GM23338 (cell line): ENCODE measurements at regions not wholly inside any gene's neighbourhood (a gene's known extent, or its start where the extent isn't known, plus 50 kb on each side); places are given as distances from the start of the nearest gene placed in this dataset.

Source experiments
- ATAC-seq: fragments of 200-7000 bp; cut with Tn5 transposase; 3 replicates; pipeline ENCODE4 v1.9.1; 2020
- DNase-seq: peaks from one replicate; pipeline ENCODE4 v3.0.0-alpha.2; 2015; ENCODE audit warnings: low spot score
- H2AFZ ChIP-seq: fragments of 200-600 bp; sonication (generic); 2 replicates; pipeline ENCODE4 v1.8.0; 2016; ENCODE audit warnings: antibody characterized with exemption, mild to moderate bottlenecking, moderate library complexity
- H3F3A ChIP-seq: fragments of 200-600 bp; sonication (generic); replicated peaks from 2 replicates; pipeline ENCODE4 v1.8.0; 2017; ENCODE audit warnings: antibody characterized with exemption, mixed run types, low read depth
- H3K27ac ChIP-seq: fragments of 200-600 bp; sonication (generic); 2 replicates; pipeline ENCODE4 v1.6.1; 2016; ENCODE audit warnings: low read depth
- H3K27me3 ChIP-seq: fragments of 200-600 bp; sonication (generic); 2 replicates; pipeline ENCODE4 v1.8.0; 2016; ENCODE audit warnings: mild to moderate bottlenecking, mixed run types, moderate library complexity; ENCODE audit not compliant: insufficient read depth
- H3K36me3 ChIP-seq: fragments of 200-600 bp; sonication (generic); 2 replicates; pipeline ENCODE4 v1.8.0; 2016; ENCODE audit warnings: mild to moderate bottlenecking; ENCODE audit not compliant: insufficient read depth
- H3K4me1 ChIP-seq: fragments of 200-600 bp; sonication (generic); 2 replicates; pipeline ENCODE4 v1.8.0; 2016; ENCODE audit warnings: mild to moderate bottlenecking, moderate library complexity; ENCODE audit not compliant: insufficient read depth
- H3K4me2 ChIP-seq: fragments of 200-600 bp; sonication (generic); 2 replicates; pipeline ENCODE4 v1.7.1; 2017; ENCODE audit warnings: mixed run types
- H3K4me3 ChIP-seq: fragments of 200-600 bp; sonication (generic); 2 replicates; pipeline ENCODE4 v1.6.1; 2016; ENCODE audit warnings: mixed run types
- H3K79me2 ChIP-seq: fragments of 200-600 bp; sonication (generic); replicated peaks from 2 replicates; pipeline ENCODE4 v1.8.0; 2017; ENCODE audit warnings: mild to moderate bottlenecking; ENCODE audit not compliant: insufficient read depth
- H3K9me2 ChIP-seq: fragments of 200-600 bp; sonication (generic); 2 replicates; pipeline ENCODE4 v1.8.0; 2017; ENCODE audit not compliant: insufficient read depth
- H4K20me1 ChIP-seq: fragments of 200-600 bp; sonication (generic); replicated peaks from 2 replicates; pipeline ENCODE4 v1.8.0; 2017; ENCODE audit warnings: mild to moderate bottlenecking; ENCODE audit not compliant: insufficient read depth
- H3K27ac Mint-ChIP-seq: 2 replicates; pipeline ENCODE4 v1.8.0; 2020; ENCODE audit warnings: inconsistent platforms, mild to moderate bottlenecking, moderate library complexity, mixed read lengths
- H3K27me3 Mint-ChIP-seq: 3 replicates; pipeline ENCODE4 v1.8.0; 2022; ENCODE audit warnings: low read depth, mild to moderate bottlenecking, moderate library complexity, mixed read lengths, inconsistent platforms; ENCODE audit not compliant: insufficient read depth, poor library complexity
- H3K36me3 Mint-ChIP-seq: 3 replicates; pipeline ENCODE4 v1.8.0; 2021; ENCODE audit warnings: low read depth, mild to moderate bottlenecking, inconsistent platforms, moderate library complexity, mixed read lengths
- H3K4me1 Mint-ChIP-seq: 3 replicates; pipeline ENCODE4 v1.8.0; 2020; ENCODE audit warnings: mild to moderate bottlenecking, inconsistent platforms, mixed read lengths
- H3K4me3 Mint-ChIP-seq: 3 replicates; pipeline ENCODE4 v1.8.0; 2021; ENCODE audit warnings: moderate library complexity, mild to moderate bottlenecking, inconsistent platforms, mixed read lengths
- H3K9me3 Mint-ChIP-seq: 3 replicates; pipeline ENCODE4 v1.8.0; 2020; ENCODE audit warnings: moderate library complexity, mild to moderate bottlenecking, inconsistent platforms, mixed read lengths
- ETS1 ChIP-seq: IDR thresholded peaks from 2 replicates; pipeline ENCODE4 v1.6.1; 2016; ENCODE audit warnings: antibody characterized with exemption
- EZH2 ChIP-seq: fragments of 200-600 bp; sonication (generic); IDR thresholded peaks from one replicate; pipeline ENCODE4 v1.8.0; 2017; ENCODE audit warnings: antibody characterized with exemption, mild to moderate bottlenecking, low read depth; ENCODE audit not compliant: unreplicated experiment
- EZH2phosphoT487 ChIP-seq: fragments of 200-600 bp; sonication (generic); IDR thresholded peaks from one replicate; pipeline ENCODE4 v1.8.1; 2018; ENCODE audit warnings: antibody characterized with exemption; ENCODE audit not compliant: unreplicated experiment
- JUNB ChIP-seq: IDR thresholded peaks from one replicate; pipeline ENCODE4 v1.6.1; 2016; ENCODE audit warnings: antibody characterized with exemption; ENCODE audit not compliant: unreplicated experiment
- NANOG ChIP-seq: IDR thresholded peaks from 2 replicates; pipeline ENCODE4 v1.6.1; 2016; ENCODE audit warnings: antibody characterized with exemption, borderline replicate concordance
- POLR2AphosphoS5 ChIP-seq: IDR thresholded peaks from 2 replicates; pipeline ENCODE4 v1.6.1; 2016; ENCODE audit warnings: antibody characterized with exemption, low read depth
- REST ChIP-seq: IDR thresholded peaks from one replicate; pipeline ENCODE4 v1.6.1; 2018; ENCODE audit warnings: antibody characterized with exemption; ENCODE audit not compliant: unreplicated experiment
- STAT1 ChIP-seq: IDR thresholded peaks from one replicate; pipeline ENCODE4 v1.6.1; 2016; ENCODE audit warnings: antibody characterized with exemption; ENCODE audit not compliant: unreplicated experiment
- ZNF114 ChIP-seq: fragments of 250-450 bp; sonication (Bioruptor Pico); IDR thresholded peaks from 2 replicates; pipeline ENCODE4 v1.5.0; 2020; ENCODE audit warnings: mild to moderate bottlenecking, moderate library complexity
- ZNF331 ChIP-seq: fragments of 250-450 bp; sonication (Bioruptor Pico); IDR thresholded peaks from 2 replicates; pipeline ENCODE4 v1.5.0; 2020; ENCODE audit warnings: low read depth, mild to moderate bottlenecking, moderate library complexity

GRCh38 chr9:100884518-100884917, 144.0 kb upstream of the PLPPR1 start:
- 0 out of 3 replicates have a peak, but pooled peaks cover 3% of the 10 kb centered on the region for H3K4me1 Mint-ChIP-seq
- H3K27me3 Mint-ChIP-seq: peaks cover 4% of the 10 kb centered on the region
- H3F3A ChIP-seq: no peaks in the 10 kb centered on the region
- no peak overlapping the region for H3K4me3 ChIP-seq
- no peaks in the 10 kb centered on the region for H3K4me1 ChIP-seq
- H3K4me3 Mint-ChIP-seq: no peak overlapping the region
- H3K27me3 ChIP-seq: no peaks in the 10 kb centered on the region
- H3K9me3 Mint-ChIP-seq: no peaks in the 10 kb centered on the region
- no peaks in the 10 kb centered on the region for H3K36me3 Mint-ChIP-seq
- no peaks in the 10 kb centered on the region for H4K20me1 ChIP-seq
- no peak overlapping the region for H3K27ac Mint-ChIP-seq
- peak; percentile 16 for DNase-seq
- no peak overlapping the region for H3K4me2 ChIP-seq
- H3K36me3 ChIP-seq: no peaks in the 10 kb centered on the region
- no peak overlapping the region for H2AFZ ChIP-seq
- TF ChIP-seq JUNB (no peak), NANOG (no peak), POLR2AphosphoS5 (no peak), EZH2phosphoT487 (no peak), STAT1 (no peak), ZNF114 (CRISPR knock-in tag) (no peak), ZNF331 (CRISPR knock-in tag) (no peak)
- H3K27ac ChIP-seq: no peak overlapping the region
- ATAC-seq: no peak
- H3K9me2 ChIP-seq: no peaks in the 10 kb centered on the region
- no peaks in the 10 kb centered on the region for H3K79me2 ChIP-seq

GRCh38 chr9:100890321-100890720, 138.2 kb upstream of the PLPPR1 start:
- H3K36me3 ChIP-seq: no peaks in the 10 kb centered on the region
- no peak for ATAC-seq
- Mint-ChIP-seq H3K27me3 (peaks cover 4% of the 10 kb centered on the region), H3K4me1 (no peaks in the 10 kb centered on the region), H3K4me3 (no peak overlapping the region), H3K9me3 (no peaks in the 10 kb centered on the region), H3K27ac (no peak overlapping the region), H3K36me3 (no peaks in the 10 kb centered on the region)
- H3K79me2 ChIP-seq: no peaks in the 10 kb centered on the region
- H3K4me1 ChIP-seq: no peaks in the 10 kb centered on the region
- no peak overlapping the region for H3K4me2 ChIP-seq
- no peak overlapping the region for H3K27ac ChIP-seq
- TF ChIP-seq REST: no peak
- no peak for TF ChIP-seq ZNF114 (CRISPR knock-in tag)
- no peak for TF ChIP-seq POLR2AphosphoS5
- no peak for TF ChIP-seq ETS1
- no peak for TF ChIP-seq EZH2
- DNase-seq: no peak
- H3F3A ChIP-seq: no peaks in the 10 kb centered on the region
- no peaks in the 10 kb centered on the region for H4K20me1 ChIP-seq
- H3K4me3 ChIP-seq: no peak overlapping the region
- H3K9me2 ChIP-seq: no peaks in the 10 kb centered on the region
- no peak overlapping the region for H2AFZ ChIP-seq
- no peaks in the 10 kb centered on the region for H3K27me3 ChIP-seq
